SK-N-SH treated with all-trans-retinoic acid at 6 μM for 48 hours (cell line): ENCODE measurements at regions not wholly inside any gene's neighbourhood (a gene's known extent, or its start where the extent isn't known, plus 50 kb on each side); places are given as distances from the start of the nearest gene placed in this dataset.

Source experiments
- ATAC-seq: fragments of 200-7000 bp; cut with Tn5 transposase; 3 replicates; pipeline ENCODE4 v1.9.1; 2020; ENCODE audit warnings: mild to moderate bottlenecking, moderate library complexity
- ARNTL ChIP-seq: fragments of 450-650 bp; formaldehyde crosslinking; IDR thresholded peaks from 2 replicates; pipeline ENCODE4 v1.5.0; 2020; ENCODE audit warnings: low read depth, mild to moderate bottlenecking, moderate library complexity, borderline replicate concordance
- BACH2 ChIP-seq: fragments of 250-450 bp; sonication (Bioruptor Pico); IDR thresholded peaks from 2 replicates; pipeline ENCODE4 v1.9.0; 2021; ENCODE audit warnings: mild to moderate bottlenecking, borderline replicate concordance
- CSDC2 ChIP-seq: fragments of 250-450 bp; sonication (Bioruptor Pico); IDR thresholded peaks from 2 replicates; pipeline ENCODE4 v1.5.0; 2020; ENCODE audit warnings: mild to moderate bottlenecking, moderate library complexity
- ESRRG ChIP-seq: fragments of 250-450 bp; sonication (Bioruptor Pico); IDR thresholded peaks from 2 replicates; pipeline ENCODE4 v1.6.1; 2021; ENCODE audit warnings: mild to moderate bottlenecking
- GLIS3 ChIP-seq: fragments of 250-450 bp; sonication (Bioruptor Pico); IDR thresholded peaks from 2 replicates; pipeline ENCODE4 v1.5.0; 2020; ENCODE audit warnings: mild to moderate bottlenecking, moderate library complexity
- ISL1 ChIP-seq: fragments of 250-450 bp; sonication (Bioruptor Pico); IDR thresholded peaks from 2 replicates; pipeline ENCODE4 v2.1.2; 2022; ENCODE audit warnings: mild to moderate bottlenecking, moderate library complexity
- OSR1 ChIP-seq: fragments of 250-450 bp; sonication (Bioruptor Pico); IDR thresholded peaks from 2 replicates; pipeline ENCODE4 v1.8.0; 2022; ENCODE audit warnings: moderate library complexity, mild to moderate bottlenecking, inconsistent platforms
- PPARA ChIP-seq: fragments of 250-450 bp; sonication (Bioruptor Pico); IDR thresholded peaks from 2 replicates; pipeline ENCODE4 v1.5.0; 2020; ENCODE audit warnings: mild to moderate bottlenecking, borderline replicate concordance
- RARB ChIP-seq: fragments of 250-450 bp; sonication (Bioruptor Pico); IDR thresholded peaks from 2 replicates; pipeline ENCODE4 v1.8.0; 2021; ENCODE audit warnings: mild to moderate bottlenecking, moderate library complexity
- SNAI2 ChIP-seq: fragments of 250-450 bp; sonication (Bioruptor Pico); IDR thresholded peaks from 2 replicates; pipeline ENCODE4 v1.5.0; 2020; ENCODE audit warnings: mild to moderate bottlenecking, moderate library complexity
- TCF4 ChIP-seq: fragments of 250-450 bp; sonication (Bioruptor Pico); IDR thresholded peaks from 2 replicates; pipeline ENCODE4 v1.8.0; 2021; ENCODE audit warnings: mild to moderate bottlenecking, moderate library complexity, borderline replicate concordance
- TOX ChIP-seq: fragments of 250-450 bp; sonication (Bioruptor Pico); IDR thresholded peaks from 2 replicates; pipeline ENCODE4 v1.8.0; 2021; ENCODE audit warnings: mild to moderate bottlenecking, moderate library complexity, borderline replicate concordance
- ZC3H10 ChIP-seq: fragments of 250-450 bp; sonication (Bioruptor Pico); IDR thresholded peaks from 2 replicates; pipeline ENCODE4 v1.5.1; 2021; ENCODE audit warnings: mild to moderate bottlenecking, moderate library complexity
- ZFP30 ChIP-seq: fragments of 450-650 bp; formaldehyde crosslinking; IDR thresholded peaks from 2 replicates; pipeline ENCODE4 v1.5.0; 2022; ENCODE audit warnings: mild to moderate bottlenecking, moderate library complexity
- ZNF565 ChIP-seq: fragments of 450-650 bp; formaldehyde crosslinking; conservative IDR thresholded peaks from 2 replicates; pipeline ENCODE4 v1.5.0; 2020; ENCODE audit warnings: low read depth, mild to moderate bottlenecking, moderate library complexity
- ZNF70 ChIP-seq: fragments of 450-650 bp; formaldehyde crosslinking; IDR thresholded peaks from 2 replicates; pipeline ENCODE4 v1.5.0; 2020; ENCODE audit warnings: mild to moderate bottlenecking, moderate library complexity
- ZNF8 ChIP-seq: fragments of 450-650 bp; formaldehyde crosslinking; IDR thresholded peaks from 2 replicates; pipeline ENCODE4 v1.5.0; 2020; ENCODE audit warnings: mild to moderate bottlenecking, moderate library complexity
- TF ChIP-seq, protein P1 (sequence below): fragments of 250-450 bp; sonication (Bioruptor Pico); IDR thresholded peaks from 2 replicates; pipeline ENCODE4 v1.5.1; 2021; ENCODE audit warnings: mild to moderate bottlenecking, moderate library complexity
- TF ChIP-seq, protein P2 (sequence below): fragments of 250-450 bp; sonication (Bioruptor Pico); IDR thresholded peaks from 2 replicates; pipeline ENCODE4 v1.8.0; 2021; ENCODE audit warnings: low read depth, mild to moderate bottlenecking, moderate library complexity, borderline replicate concordance
- TF ChIP-seq, protein P3 (sequence below): fragments of 250-450 bp; sonication (Bioruptor Pico); IDR thresholded peaks from 2 replicates; pipeline ENCODE4 v1.8.0; 2020; ENCODE audit warnings: mild to moderate bottlenecking, moderate library complexity, borderline replicate concordance
- TF ChIP-seq, protein P4 (sequence below): fragments of 250-450 bp; sonication (Bioruptor Pico); IDR thresholded peaks from 2 replicates; pipeline ENCODE4 v1.5.1; 2020; ENCODE audit warnings: low read depth, mild to moderate bottlenecking, moderate library complexity

DNA sequence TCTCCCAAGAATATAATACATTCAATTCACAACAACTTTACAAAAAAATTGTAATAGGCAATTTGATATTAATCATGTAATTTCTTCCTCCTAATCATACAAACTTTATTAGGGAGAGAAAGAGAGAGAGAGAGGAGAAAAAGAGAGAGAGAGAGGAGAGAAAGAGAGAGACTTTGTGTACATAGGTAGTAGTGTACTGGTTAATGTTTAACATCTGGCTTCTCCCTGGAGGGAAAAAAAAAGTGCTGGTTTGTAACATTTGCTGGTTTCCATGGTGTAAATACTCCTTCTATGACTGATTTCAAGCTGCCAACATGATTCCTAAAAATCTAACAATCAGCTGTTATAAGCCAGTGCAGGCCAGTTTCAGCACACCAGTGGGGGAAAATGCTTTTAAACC, 98.0 kb upstream of the ARHGEF26 start:
- TF ChIP-seq CSDC2 (CRISPR knock-in tag): no peak
- no peak for TF ChIP-seq SNAI2 (CRISPR knock-in tag)
- TF ChIP-seq, protein P1, sequence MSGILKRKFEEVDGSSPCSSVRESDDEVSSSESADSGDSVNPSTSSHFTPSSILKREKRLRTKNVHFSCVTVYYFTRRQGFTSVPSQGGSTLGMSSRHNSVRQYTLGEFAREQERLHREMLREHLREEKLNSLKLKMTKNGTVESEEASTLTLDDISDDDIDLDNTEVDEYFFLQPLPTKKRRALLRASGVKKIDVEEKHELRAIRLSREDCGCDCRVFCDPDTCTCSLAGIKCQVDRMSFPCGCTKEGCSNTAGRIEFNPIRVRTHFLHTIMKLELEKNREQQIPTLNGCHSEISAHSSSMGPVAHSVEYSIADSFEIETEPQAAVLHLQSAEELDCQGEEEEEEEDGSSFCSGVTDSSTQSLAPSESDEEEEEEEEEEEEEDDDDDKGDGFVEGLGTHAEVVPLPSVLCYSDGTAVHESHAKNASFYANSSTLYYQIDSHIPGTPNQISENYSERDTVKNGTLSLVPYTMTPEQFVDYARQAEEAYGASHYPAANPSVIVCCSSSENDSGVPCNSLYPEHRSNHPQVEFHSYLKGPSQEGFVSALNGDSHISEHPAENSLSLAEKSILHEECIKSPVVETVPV (CRISPR knock-in tag): no peak
- TF ChIP-seq ESRRG (CRISPR knock-in tag): no peak
- no peak for TF ChIP-seq RARB
- no peak for TF ChIP-seq GLIS3
- TF ChIP-seq, protein P2, sequence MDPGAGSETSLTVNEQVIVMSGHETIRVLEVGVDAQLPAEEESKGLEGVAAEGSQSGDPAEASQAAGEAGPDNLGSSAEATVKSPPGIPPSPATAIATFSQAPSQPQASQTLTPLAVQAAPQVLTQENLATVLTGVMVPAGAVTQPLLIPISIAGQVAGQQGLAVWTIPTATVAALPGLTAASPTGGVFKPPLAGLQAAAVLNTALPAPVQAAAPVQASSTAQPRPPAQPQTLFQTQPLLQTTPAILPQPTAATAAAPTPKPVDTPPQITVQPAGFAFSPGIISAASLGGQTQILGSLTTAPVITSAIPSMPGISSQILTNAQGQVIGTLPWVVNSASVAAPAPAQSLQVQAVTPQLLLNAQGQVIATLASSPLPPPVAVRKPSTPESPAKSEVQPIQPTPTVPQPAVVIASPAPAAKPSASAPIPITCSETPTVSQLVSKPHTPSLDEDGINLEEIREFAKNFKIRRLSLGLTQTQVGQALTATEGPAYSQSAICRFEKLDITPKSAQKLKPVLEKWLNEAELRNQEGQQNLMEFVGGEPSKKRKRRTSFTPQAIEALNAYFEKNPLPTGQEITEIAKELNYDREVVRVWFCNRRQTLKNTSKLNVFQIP (CRISPR knock-in tag): no peak
- no peak for TF ChIP-seq ISL1 (CRISPR knock-in tag)
- no peak for TF ChIP-seq PPARA (CRISPR knock-in tag)
- no peak for TF ChIP-seq BACH2 (CRISPR knock-in tag)
- TF ChIP-seq, protein P3, sequence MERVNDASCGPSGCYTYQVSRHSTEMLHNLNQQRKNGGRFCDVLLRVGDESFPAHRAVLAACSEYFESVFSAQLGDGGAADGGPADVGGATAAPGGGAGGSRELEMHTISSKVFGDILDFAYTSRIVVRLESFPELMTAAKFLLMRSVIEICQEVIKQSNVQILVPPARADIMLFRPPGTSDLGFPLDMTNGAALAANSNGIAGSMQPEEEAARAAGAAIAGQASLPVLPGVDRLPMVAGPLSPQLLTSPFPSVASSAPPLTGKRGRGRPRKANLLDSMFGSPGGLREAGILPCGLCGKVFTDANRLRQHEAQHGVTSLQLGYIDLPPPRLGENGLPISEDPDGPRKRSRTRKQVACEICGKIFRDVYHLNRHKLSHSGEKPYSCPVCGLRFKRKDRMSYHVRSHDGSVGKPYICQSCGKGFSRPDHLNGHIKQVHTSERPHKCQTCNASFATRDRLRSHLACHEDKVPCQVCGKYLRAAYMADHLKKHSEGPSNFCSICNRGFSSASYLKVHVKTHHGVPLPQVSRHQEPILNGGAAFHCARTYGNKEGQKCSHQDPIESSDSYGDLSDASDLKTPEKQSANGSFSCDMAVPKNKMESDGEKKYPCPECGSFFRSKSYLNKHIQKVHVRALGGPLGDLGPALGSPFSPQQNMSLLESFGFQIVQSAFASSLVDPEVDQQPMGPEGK: no peak
- no peak for TF ChIP-seq ZNF8 (CRISPR knock-in tag)
- TF ChIP-seq ZFP30 (CRISPR knock-in tag): no peak
- TF ChIP-seq TCF4 (CRISPR knock-in tag): no peak
- TF ChIP-seq ZNF70 (CRISPR knock-in tag): no peak
- no peak for TF ChIP-seq TOX (CRISPR knock-in tag)
- TF ChIP-seq ZNF565 (CRISPR knock-in tag): no peak
- ATAC-seq: no peak

DNA sequence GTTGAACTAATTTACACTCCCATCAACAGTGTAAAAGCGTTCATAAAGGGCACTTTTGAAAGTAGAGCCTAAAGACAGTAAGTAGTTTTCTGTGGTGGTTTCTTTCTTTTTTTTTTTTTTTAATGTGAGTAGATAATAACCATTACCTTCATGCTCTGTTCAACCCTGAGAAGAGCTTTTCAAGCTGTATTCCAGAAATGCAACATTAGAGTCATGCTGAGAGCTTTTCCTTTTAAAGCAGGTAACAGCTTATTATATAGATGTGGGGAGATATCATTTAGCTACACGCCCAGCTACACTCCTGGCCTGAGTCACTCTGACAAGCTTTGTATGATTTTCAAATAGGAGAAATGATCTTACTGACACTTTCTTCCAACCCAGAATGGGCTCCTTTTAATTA, 96.2 kb upstream of the ARHGEF26 start:
- no peak for ATAC-seq
- no peak for TF ChIP-seq OSR1 (CRISPR knock-in tag)
- no peak for TF ChIP-seq ISL1 (CRISPR knock-in tag)
- TF ChIP-seq ZNF8 (CRISPR knock-in tag): no peak
- TF ChIP-seq TOX (CRISPR knock-in tag): no peak
- no peak for TF ChIP-seq ESRRG (CRISPR knock-in tag)
- no peak for TF ChIP-seq ZNF70 (CRISPR knock-in tag)
- no peak for TF ChIP-seq CSDC2 (CRISPR knock-in tag)
- no peak for TF ChIP-seq BACH2 (CRISPR knock-in tag)

DNA sequence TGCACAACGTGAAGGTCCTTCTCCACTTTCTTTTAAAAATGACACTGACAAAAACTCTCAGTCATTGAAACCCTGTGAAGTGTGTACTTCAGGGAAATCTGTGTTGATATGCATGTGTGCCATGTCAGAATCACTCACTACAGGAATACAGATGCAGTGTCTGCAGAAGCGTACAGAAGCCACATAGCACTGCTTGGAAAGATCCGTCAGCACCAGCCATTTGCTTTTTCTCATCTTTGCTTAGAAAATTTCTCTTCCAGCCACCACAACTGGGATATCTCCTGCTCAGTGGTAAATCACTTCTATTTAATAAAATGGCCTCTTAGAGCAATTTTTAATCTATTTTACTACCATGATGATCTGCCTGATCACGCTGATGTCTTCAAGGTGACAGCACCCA, 91.3 kb upstream of the ARHGEF26 start:
- no peak for ATAC-seq
- TF ChIP-seq GLIS3: no peak
- no peak for TF ChIP-seq CSDC2 (CRISPR knock-in tag)

DNA sequence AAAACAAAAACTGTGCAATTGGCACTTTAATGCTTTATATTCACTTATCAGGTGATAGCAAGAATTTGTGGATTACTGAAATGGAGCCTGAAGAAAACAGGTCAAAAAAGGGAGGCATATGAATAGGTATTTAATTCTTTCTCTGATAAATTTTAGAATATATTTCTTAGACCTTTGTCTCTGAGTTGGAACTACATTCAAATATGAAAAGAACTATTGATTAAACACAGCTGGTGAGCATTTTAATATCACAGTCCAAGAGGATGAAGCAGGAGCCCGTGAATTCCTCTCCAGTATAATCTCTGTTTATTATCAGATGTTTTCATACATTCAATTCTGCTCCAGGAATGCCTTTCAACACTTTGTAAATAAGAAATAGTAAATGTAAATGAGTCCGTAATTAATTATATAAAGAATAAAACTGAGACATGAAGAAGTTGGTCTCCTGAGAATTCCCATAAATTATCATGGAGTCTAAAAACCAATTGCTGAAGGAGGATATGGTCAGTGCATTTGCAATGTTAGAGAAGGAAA, 86.3 kb upstream of the ARHGEF26 start:
- no peak for ATAC-seq
- no peak for TF ChIP-seq TCF4 (CRISPR knock-in tag)
- no peak for TF ChIP-seq CSDC2 (CRISPR knock-in tag)
- no peak for TF ChIP-seq OSR1 (CRISPR knock-in tag)
- no peak for TF ChIP-seq ARNTL (CRISPR knock-in tag)
- no peak for TF ChIP-seq ZNF8 (CRISPR knock-in tag)
- no peak for TF ChIP-seq ZFP30 (CRISPR knock-in tag)
- TF ChIP-seq, protein P3: no peak
- no peak for TF ChIP-seq ISL1 (CRISPR knock-in tag)
- no peak for TF ChIP-seq BACH2 (CRISPR knock-in tag)
- TF ChIP-seq TOX (CRISPR knock-in tag): no peak
- no peak for TF ChIP-seq ZC3H10 (CRISPR knock-in tag)
- TF ChIP-seq, protein P2 (CRISPR knock-in tag): no peak
- no peak for TF ChIP-seq ESRRG (CRISPR knock-in tag)
- TF ChIP-seq, protein P4, sequence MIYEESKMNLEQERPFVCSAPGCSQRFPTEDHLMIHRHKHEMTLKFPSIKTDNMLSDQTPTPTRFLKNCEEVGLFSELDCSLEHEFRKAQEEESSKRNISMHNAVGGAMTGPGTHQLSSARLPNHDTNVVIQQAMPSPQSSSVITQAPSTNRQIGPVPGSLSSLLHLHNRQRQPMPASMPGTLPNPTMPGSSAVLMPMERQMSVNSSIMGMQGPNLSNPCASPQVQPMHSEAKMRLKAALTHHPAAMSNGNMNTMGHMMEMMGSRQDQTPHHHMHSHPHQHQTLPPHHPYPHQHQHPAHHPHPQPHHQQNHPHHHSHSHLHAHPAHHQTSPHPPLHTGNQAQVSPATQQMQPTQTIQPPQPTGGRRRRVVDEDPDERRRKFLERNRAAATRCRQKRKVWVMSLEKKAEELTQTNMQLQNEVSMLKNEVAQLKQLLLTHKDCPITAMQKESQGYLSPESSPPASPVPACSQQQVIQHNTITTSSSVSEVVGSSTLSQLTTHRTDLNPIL: no peak
- TF ChIP-seq PPARA (CRISPR knock-in tag): no peak
